Immature natural killer cell (primary cell): ENCODE measurements at regions not wholly inside any gene's neighbourhood (a gene's known extent, or its start where the extent isn't known, plus 50 kb on each side); places are given as distances from the start of the nearest gene placed in this dataset.
A peak's percentile ranks its signal among the peaks of the same experiment; 100 is the strongest.

ENCODE experiments used
- DNase-seq, 3 donors: peaks; one replicate each; pipeline ENCODE4 v3.0.0; 2022; ENCODE audit warnings: mixed read lengths in 1 of 3
- H3K27ac Mint-ChIP-seq, 6 donors: one replicate each; pipeline ENCODE4 v1.8.0; 2020; ENCODE audit warnings: mixed read lengths in 6 of 6, mild to moderate bottlenecking in 5 of 6, inconsistent platforms in 4 of 6, moderate library complexity in 3 of 6
- H3K27me3 Mint-ChIP-seq, 3 donors: one replicate each; pipeline ENCODE4 v1.8.0; 2020 to 2021; ENCODE audit warnings: low read depth in 3 of 3, mild to moderate bottlenecking in 3 of 3, mixed read lengths in 3 of 3, moderate library complexity in 3 of 3, inconsistent platforms in 1 of 3
- H3K36me3 Mint-ChIP-seq, 3 donors: one replicate each; pipeline ENCODE4 v1.8.0; 2020; ENCODE audit warnings: mixed read lengths in 3 of 3, inconsistent platforms in 2 of 3, mild to moderate bottlenecking in 2 of 3
- H3K4me1 Mint-ChIP-seq, 2 donors: one replicate each; pipeline ENCODE4 v1.8.0; 2020; ENCODE audit warnings: inconsistent platforms in 2 of 2, mild to moderate bottlenecking in 2 of 2, mixed read lengths in 2 of 2, moderate library complexity in 1 of 2
- H3K4me3 Mint-ChIP-seq, 5 donors: one replicate each; pipeline ENCODE4 v1.8.0; 2020; ENCODE audit warnings: mild to moderate bottlenecking in 5 of 5, mixed read lengths in 5 of 5, inconsistent platforms in 3 of 5, moderate library complexity in 3 of 5
- H3K9me3 Mint-ChIP-seq, 6 donors: one replicate each; pipeline ENCODE4 v1.8.0; 2020; ENCODE audit warnings: mild to moderate bottlenecking in 6 of 6, mixed read lengths in 6 of 6, inconsistent platforms in 4 of 6, moderate library complexity in 3 of 6

DNA sequence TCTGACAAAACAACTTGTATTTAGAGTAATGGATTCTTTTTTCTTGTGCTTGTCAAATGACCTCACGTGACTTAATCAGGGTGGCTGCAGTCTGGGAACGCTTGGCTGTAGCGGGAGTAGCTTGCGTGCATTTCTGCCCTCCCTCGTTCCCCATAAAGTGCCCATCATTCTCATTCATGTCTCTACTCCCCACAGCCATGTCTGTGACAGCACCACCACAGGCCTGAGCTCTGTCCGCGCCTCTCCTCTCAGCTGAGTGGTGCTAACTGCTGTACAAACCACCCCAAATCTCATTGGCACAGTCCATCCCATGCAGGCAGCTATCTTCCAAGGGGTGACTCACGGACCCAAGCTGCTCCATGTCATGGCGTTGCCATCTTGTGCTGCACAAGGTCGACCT, 161.7 kb downstream of the TSN start:
- H3K4me1 Mint-ChIP-seq: no peaks in the 10 kb centered on the region
- peaks cover 0 to 5% (median 0%) of the 10 kb centered on the region in 3 donors for H3K27me3 Mint-ChIP-seq
- H3K9me3 Mint-ChIP-seq: peaks cover 0 to 2% (median 0%) of the 10 kb centered on the region in 6 donors

DNA sequence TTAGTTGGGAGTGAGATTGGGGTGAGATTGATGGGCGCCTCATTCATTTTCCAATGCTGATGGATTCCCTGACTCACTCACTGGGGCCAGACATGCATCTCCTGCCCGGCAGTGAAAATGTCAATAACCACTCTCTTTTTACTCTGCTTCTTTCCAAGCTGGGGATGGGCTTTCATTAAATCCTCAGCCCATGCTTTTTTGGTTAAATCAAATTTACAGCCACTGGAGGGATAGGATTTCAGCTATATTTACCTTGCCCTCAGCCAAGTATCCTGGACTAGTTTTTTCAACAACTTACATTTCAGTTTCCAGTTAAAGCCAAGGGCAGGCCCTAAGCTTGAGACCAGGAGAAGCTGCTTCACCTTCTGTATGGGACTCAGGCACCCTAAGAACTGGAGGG, 162.8 kb downstream of the TSN start:
- Mint-ChIP-seq H3K4me3 (no peak overlapping the region), H3K4me1 (no peaks in the 10 kb centered on the region), H3K27ac (no peak overlapping the region), H3K27me3 (peaks cover 0 to 5% (median 0%) of the 10 kb centered on the region in 3 donors), H3K9me3 (peaks cover 0 to 2% (median 0%) of the 10 kb centered on the region in 6 donors), H3K36me3 (no peaks in the 10 kb centered on the region)
- no peak for DNase-seq

More for the DNA sequence above, 161.7 kb downstream of the TSN start:
- Mint-ChIP-seq H3K4me3 (no peak overlapping the region), H3K27ac (no peak overlapping the region), H3K36me3 (no peaks in the 10 kb centered on the region)
- DNase-seq: no peak

DNA sequence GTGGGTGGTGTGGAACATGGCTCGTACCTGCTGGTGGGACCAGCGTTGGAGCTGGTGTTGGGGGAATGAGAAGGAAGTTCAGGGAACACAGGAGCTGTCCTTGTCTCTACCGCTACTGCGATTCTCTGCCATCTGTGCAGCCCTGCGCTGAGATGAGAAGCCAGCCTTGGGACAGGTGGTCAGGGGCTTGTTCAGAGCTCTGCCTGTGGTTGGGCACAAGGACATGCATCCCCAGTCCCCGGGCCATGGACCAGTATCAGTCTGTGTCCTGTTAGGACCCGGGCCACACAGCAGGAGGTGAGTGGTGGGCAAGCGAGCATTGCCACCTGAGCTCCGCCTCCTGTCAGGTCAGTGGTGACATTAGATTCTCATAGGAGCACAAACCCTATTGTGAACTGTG, 164.4 kb downstream of the TSN start:
- Mint-ChIP-seq H3K4me1 (no peaks in the 10 kb centered on the region), H3K27me3 (peaks cover 0 to 5% (median 0%) of the 10 kb centered on the region in 3 donors)
- no peak for DNase-seq

DNA sequence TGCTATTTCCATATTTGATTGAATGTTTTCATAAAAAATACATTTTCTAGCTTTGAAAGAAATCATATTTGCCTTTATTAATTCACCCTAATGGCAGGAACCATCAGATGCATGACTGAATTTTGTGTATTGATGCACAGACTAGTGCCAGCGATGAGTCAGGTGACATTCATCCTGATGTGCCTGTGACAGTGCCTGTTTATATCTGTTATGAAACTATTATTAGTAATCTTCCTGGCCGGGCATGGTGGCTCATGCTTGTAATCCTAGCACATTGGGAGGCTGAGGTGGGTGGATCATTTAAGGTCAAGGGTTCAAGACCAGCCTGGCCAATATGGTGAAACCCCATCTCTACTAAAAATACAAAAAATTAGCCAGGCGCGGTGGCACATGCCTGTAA, 170.0 kb downstream of the TSN start:
- H3K27me3 Mint-ChIP-seq: peaks cover 0 to 5% (median 1%) of the 10 kb centered on the region in 3 donors
- no peaks in the 10 kb centered on the region for H3K9me3 Mint-ChIP-seq
- H3K4me3 Mint-ChIP-seq: no peak overlapping the region
- H3K36me3 Mint-ChIP-seq: no peaks in the 10 kb centered on the region
- no peak for DNase-seq
- no peak overlapping the region for H3K27ac Mint-ChIP-seq
- no peaks in the 10 kb centered on the region for H3K4me1 Mint-ChIP-seq

More for the DNA sequence above, 164.4 kb downstream of the TSN start:
- Mint-ChIP-seq H3K4me3 (no peak overlapping the region), H3K36me3 (no peaks in the 10 kb centered on the region), H3K27ac (no peak overlapping the region), H3K9me3 (peaks cover 0 to 2% (median 0%) of the 10 kb centered on the region in 6 donors)

DNA sequence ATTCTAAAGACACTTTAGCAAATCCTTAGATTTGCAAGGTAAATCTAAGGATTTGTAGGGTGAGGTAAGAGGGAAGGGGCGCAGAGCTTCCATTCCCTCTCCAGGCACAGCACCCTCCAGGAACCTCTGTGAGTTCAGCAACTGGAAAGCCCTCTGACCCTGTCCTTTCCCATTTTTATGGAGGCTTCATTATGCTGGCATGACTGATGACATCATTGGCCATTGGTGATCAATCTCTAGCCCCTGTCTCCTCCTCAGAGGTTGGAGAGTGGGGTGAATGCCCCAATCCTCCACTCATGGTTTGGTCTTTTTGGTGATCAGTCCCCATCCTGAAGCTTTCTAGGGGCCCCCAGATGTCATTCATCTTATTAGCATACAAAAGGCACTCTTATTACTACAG, 187.8 kb downstream of the TSN start:
- no peak overlapping the region for H3K4me3 Mint-ChIP-seq
- no peaks in the 10 kb centered on the region for H3K36me3 Mint-ChIP-seq
- H3K9me3 Mint-ChIP-seq: peaks cover 0 to 1% (median 0%) of the 10 kb centered on the region in 6 donors
- no peaks in the 10 kb centered on the region for H3K4me1 Mint-ChIP-seq
- no peak overlapping the region for H3K27ac Mint-ChIP-seq
- DNase-seq: no peak
- peaks cover 0 to 5% (median 0%) of the 10 kb centered on the region in 3 donors for H3K27me3 Mint-ChIP-seq

DNA sequence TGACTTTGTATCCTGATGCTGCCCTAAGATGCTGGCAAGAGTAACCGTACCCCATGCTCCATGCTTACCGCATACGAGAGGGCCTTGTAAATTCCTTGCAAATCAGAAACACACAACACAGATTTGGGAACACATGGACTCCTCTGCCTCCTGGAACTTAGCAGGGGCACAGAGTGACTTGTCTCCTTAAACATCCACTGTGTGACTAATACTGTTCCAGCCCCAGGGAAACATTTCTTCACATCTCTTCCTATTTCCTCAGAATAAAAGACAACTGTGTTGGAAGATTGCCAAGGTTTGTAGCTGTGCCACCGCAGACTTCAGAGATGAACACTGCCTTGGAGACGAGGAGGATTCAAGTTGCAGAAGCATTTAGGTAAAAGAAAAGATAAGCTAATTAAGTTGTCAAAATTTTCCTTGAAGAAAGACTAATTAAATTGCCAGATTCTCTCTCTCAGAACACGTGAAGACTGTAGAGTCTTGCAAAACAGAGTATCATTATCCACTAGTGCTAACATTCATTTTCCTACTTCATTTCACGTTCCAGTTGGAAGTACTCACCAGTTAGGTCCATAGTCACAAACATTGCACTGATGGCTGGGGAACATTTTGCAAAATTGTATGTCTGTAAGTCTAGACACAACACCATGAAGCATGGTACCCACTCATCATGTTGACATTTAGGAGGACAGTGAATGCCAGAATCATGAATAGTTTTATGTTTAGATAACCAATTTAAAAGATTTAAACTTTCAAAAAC, 188.8 kb downstream of the TSN start:
- Mint-ChIP-seq H3K4me1 (no peaks in the 10 kb centered on the region), H3K9me3 (peaks cover 0 to 1% (median 0%) of the 10 kb centered on the region in 6 donors), H3K27me3 (peaks cover 0 to 5% (median 0%) of the 10 kb centered on the region in 3 donors), H3K27ac (no peak overlapping the region), H3K4me3 (no peak overlapping the region), H3K36me3 (no peaks in the 10 kb centered on the region)
- no peak for DNase-seq

DNA sequence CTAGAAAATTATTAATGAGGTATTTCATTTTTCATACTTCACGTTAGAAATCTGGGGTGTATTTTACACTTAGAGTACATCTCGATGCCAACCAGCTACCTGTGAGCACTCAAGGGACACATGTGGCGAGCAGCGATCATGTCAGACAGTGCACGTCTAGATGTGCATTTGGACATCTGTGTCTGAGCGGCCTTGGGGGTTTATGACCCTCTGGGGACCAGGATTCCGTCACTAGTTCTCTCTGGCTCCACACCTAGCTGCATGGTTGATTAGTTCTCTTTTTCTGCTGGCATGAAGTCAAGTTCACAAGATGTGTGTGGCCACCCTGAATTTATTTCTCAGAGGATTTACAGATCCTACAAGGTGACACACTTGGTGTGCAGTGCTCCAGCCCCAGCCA, 192.2 kb downstream of the TSN start:
- H3K36me3 Mint-ChIP-seq: no peaks in the 10 kb centered on the region
- peaks cover 0 to 5% (median 4%) of the 10 kb centered on the region in 3 donors for H3K27me3 Mint-ChIP-seq
- H3K4me3 Mint-ChIP-seq: no peak overlapping the region
- no peak overlapping the region for H3K27ac Mint-ChIP-seq
- H3K9me3 Mint-ChIP-seq: peaks cover 0 to 1% (median 0%) of the 10 kb centered on the region in 6 donors
- no peak for DNase-seq
- no peaks in the 10 kb centered on the region for H3K4me1 Mint-ChIP-seq

DNA sequence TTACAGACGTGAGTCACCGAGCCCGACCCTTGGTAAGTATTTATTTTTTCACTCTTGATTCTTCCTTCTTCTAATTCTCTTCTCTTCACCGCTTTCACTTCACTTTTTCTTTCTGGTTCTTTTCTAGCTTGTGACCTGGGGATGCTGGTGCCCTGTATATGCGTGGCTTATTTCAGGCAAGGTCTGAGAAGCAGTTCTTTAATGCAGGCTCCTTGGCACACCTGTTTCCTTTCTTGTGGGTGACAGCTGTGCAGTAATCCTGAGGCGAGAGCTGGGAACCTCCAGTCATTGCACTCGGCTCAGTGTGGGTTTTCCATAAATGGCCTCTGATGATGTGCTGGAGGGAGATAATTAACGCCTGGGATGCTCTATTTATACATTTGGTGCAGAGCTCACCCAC, 193.8 kb downstream of the TSN start:
- H3K27ac Mint-ChIP-seq: peak overlapping the region in 1 of 6 donors; percentile 39
- peaks cover 0 to 6% (median 0%) of the 10 kb centered on the region in 3 donors for H3K27me3 Mint-ChIP-seq
- no peak for DNase-seq
- no peak overlapping the region for H3K4me3 Mint-ChIP-seq
- no peaks in the 10 kb centered on the region for H3K4me1 Mint-ChIP-seq
- peaks cover 0 to 1% (median 0%) of the 10 kb centered on the region in 6 donors for H3K9me3 Mint-ChIP-seq
- H3K36me3 Mint-ChIP-seq: no peaks in the 10 kb centered on the region

DNA sequence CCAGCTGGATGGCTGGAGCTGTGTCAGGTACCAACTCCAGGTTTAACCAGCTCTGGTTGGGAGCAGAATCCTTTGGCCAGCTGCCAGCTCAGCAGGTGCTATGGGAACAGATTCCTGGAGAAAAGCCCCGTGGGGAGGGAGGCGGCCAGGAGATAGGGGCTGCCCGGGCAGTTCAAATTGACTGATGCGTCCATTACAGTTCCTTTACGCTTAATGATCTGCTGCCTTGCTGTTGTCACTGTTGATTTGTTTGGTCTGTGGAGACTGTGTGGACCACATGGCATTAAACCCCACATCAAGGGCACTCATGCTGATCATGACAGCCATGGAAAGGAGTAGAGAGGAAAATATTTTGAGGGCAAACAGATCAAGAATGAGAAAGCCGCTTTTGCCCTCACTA, 200.0 kb downstream of the TSN start:
- no peaks in the 10 kb centered on the region for H3K4me1 Mint-ChIP-seq
- no peak for DNase-seq
- H3K27me3 Mint-ChIP-seq: peaks cover 0 to 10% (median 5%) of the 10 kb centered on the region in 3 donors
- H3K9me3 Mint-ChIP-seq: no peaks in the 10 kb centered on the region
- H3K4me3 Mint-ChIP-seq: no peak overlapping the region
- no peaks in the 10 kb centered on the region for H3K36me3 Mint-ChIP-seq
- no peak overlapping the region for H3K27ac Mint-ChIP-seq

DNA sequence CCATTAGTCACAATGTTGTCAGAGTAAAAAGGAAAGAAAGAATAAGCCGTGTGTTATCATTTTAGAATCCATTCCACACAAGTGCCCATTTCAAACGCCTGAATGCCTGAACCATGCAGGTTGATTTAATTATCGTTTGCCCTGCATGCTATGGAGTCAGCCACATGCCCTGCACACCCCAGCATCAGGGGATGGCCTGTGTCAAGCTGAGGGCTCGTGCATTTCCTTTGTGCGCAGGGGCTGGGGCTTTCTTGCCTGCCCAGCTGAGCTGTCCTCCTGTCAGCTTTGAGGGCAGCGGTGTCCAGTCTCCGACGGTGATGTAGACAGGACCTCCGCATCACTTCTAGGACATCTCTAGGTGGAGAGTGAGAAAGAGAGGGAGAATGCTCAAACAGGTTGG, 200.4 kb downstream of the TSN start:
- Mint-ChIP-seq H3K27ac (no peak overlapping the region), H3K9me3 (no peaks in the 10 kb centered on the region), H3K27me3 (peaks cover 0 to 10% (median 5%) of the 10 kb centered on the region in 3 donors), H3K4me3 (no peak overlapping the region), H3K36me3 (no peaks in the 10 kb centered on the region), H3K4me1 (no peaks in the 10 kb centered on the region)
- no peak for DNase-seq

DNA sequence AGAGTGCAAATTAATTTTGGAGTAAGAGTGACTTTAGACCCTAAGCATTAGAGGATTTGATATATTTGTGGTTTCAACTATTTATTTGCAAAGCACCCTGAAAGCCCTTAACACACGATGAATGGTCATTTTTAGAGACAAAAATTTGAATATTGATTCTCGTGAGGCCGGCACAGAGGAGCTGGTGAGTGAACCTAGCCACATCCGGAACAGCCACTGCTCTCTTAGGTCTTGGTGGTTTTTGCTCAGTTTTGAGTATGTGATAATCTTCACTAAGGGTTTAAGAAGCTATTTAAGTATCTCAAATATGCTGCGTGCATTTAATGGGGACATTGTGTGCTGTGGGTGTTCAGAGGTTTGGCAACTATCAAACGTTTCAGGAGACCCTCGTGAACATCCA, 204.8 kb downstream of the TSN start:
- Mint-ChIP-seq H3K9me3 (no peaks in the 10 kb centered on the region), H3K27ac (no peak overlapping the region), H3K27me3 (peaks cover 0 to 5% (median 3%) of the 10 kb centered on the region in 3 donors), H3K4me3 (no peak overlapping the region), H3K4me1 (no peaks in the 10 kb centered on the region), H3K36me3 (no peaks in the 10 kb centered on the region)
- DNase-seq: no peak

DNA sequence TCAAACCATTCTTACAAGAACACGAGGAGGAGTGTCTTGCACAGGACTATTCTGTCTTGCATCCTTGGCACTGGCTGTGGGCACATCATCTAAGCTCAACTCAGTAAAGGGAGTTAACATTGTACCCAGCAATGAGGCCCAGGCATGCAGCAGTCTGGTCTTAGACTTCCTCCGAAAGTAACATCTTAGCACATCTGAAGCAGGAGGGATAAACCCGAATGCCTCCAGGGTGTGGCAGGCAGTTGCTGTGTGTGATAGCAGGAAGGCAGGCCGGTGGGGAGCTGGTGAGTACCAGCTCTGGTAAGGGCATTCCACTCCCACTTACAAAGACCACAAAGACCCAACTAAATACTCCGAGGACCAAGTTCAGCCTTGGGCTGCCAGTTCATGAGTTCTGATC, 206.3 kb downstream of the TSN start:
- DNase-seq: no peak
- no peak overlapping the region for H3K27ac Mint-ChIP-seq
- H3K36me3 Mint-ChIP-seq: no peaks in the 10 kb centered on the region
- no peaks in the 10 kb centered on the region for H3K4me1 Mint-ChIP-seq
- H3K4me3 Mint-ChIP-seq: no peak overlapping the region
- H3K9me3 Mint-ChIP-seq: no peaks in the 10 kb centered on the region
- H3K27me3 Mint-ChIP-seq: peaks cover 0 to 7% (median 0%) of the 10 kb centered on the region in 3 donors

DNA sequence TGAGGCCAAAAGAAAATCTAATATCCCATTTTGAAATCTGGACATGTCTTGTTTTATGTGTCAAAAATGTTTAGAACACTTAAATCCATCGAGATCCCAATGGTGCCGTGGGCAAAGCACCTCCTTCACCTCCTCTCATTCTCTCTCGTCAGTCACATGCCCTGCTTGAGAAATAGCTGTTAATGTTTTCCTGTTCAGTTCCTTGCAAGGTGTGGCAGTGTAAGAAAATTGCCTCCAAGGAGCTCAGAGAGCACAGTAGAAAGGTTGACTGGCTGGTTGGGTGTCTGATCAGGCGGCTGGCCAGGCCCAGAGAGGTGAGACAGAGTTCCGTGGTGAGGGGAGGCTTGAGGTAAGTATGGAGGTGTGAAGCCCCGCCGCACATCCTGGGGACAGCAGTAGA, 210.2 kb downstream of the TSN start:
- Mint-ChIP-seq H3K27me3 (peaks cover 2 to 10% (median 4%) of the 10 kb centered on the region in 3 donors), H3K4me1 (no peaks in the 10 kb centered on the region)

DNA sequence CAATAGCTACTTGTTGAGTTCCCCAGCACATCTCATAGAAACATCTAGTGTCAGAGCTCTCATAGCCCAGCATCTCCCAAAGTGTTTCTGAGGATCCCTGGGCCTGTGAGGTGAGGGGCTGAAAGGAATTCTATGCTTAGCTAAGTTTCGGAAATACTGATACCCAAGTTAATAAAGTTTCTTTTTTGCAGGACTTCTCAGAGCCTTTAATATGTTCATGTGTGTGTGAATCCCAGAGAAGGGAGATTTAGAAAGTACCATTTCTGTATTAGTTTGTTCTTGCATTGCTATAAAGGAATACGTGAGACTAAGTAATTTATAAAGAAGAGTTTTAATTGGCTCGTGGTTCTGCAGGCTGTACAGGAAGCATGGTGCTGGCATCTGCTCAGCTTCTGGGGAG, 211.2 kb downstream of the TSN start:
- no peaks in the 10 kb centered on the region for H3K4me1 Mint-ChIP-seq
- H3K4me3 Mint-ChIP-seq: no peak overlapping the region
- no peaks in the 10 kb centered on the region for H3K9me3 Mint-ChIP-seq
- H3K36me3 Mint-ChIP-seq: no peaks in the 10 kb centered on the region
- H3K27me3 Mint-ChIP-seq: peaks cover 2 to 10% (median 6%) of the 10 kb centered on the region in 3 donors
- no peak for DNase-seq
- no peak overlapping the region for H3K27ac Mint-ChIP-seq

More for the DNA sequence above, 210.2 kb downstream of the TSN start:
- Mint-ChIP-seq H3K9me3 (no peaks in the 10 kb centered on the region), H3K36me3 (no peaks in the 10 kb centered on the region), H3K4me3 (no peak overlapping the region), H3K27ac (no peak overlapping the region)
- no peak for DNase-seq

DNA sequence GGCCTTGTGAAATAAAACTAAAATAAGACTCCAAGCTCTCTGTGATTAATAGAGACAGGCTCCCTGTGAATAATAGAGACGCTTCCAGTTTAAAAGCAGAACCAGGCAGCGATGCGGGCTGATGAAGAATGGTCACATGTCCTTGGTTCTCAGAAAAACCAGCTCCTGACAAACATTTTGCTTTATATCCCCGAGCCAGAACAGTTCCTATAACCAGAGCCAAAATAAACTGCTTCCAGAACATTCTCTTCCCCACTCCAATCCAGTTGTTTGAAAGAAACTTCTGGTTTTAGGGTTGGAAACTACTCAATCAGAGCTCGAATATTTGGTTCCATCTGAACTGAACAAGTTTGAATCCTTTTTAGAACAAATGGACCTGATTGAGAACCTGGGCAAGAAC, 213.7 kb downstream of the TSN start:
- Mint-ChIP-seq H3K4me1 (no peaks in the 10 kb centered on the region), H3K4me3 (no peak overlapping the region), H3K36me3 (no peaks in the 10 kb centered on the region)

More for the DNA sequence above, 213.7 kb downstream of the TSN start:
- Mint-ChIP-seq H3K27ac (no peak overlapping the region), H3K9me3 (no peaks in the 10 kb centered on the region), H3K27me3 (peaks cover 2 to 14% (median 6%) of the 10 kb centered on the region in 3 donors)
- no peak for DNase-seq
